ENCODE measurements at regions not wholly inside any gene's neighbourhood (a gene's known extent, or its start where the extent isn't known, plus 50 kb on each side); places are given as distances from the start of the nearest gene placed in this dataset.
A peak's percentile ranks its signal among the peaks of the same experiment; 100 is the strongest.

GRCh38 chr9:4375424-4376200, 75.7 kb upstream of the GLIS3 start (continued):
- TF ChIP-seq CDX4 (CRISPR knock-in tag; IDR thresholded peaks at IDR 0.05; ENCODE audit: borderline replicate concordance) = no peak

GRCh38 chr9:4371108-4371507, 71.2 kb upstream of the GLIS3 start:
- peak; percentile 38; the same call in 1 of the 2 replicates for ATAC-seq
- Mint-ChIP-seq H3K9me3 (peaks cover 4% of the 10 kb centered on the region), H3K4me3 (no peak overlapping the region), H3K36me3 (0 out of 2 replicates have a peak, but pooled peaks cover 3% of the 10 kb centered on the region), H3K4me1 (peaks cover 4% of the 10 kb centered on the region), H3K27me3 (ENCODE audit: low read depth) (no peaks in the 10 kb centered on the region), H3K27ac (no peak overlapping the region)
- TF ChIP-seq NFATC4 (CRISPR knock-in tag; IDR thresholded peaks at IDR 0.05) = no peak
- no peak for TF ChIP-seq ZNF317 (CRISPR knock-in tag; IDR thresholded peaks at IDR 0.05; ENCODE audit: borderline replicate concordance, low read depth)
- TF ChIP-seq IRF1 (CRISPR knock-in tag; IDR thresholded peaks at IDR 0.05) = no peak
- TF ChIP-seq HMGA2 (CRISPR knock-in tag; IDR thresholded peaks at IDR 0.05) = no peak
- TF ChIP-seq, protein P1, sequence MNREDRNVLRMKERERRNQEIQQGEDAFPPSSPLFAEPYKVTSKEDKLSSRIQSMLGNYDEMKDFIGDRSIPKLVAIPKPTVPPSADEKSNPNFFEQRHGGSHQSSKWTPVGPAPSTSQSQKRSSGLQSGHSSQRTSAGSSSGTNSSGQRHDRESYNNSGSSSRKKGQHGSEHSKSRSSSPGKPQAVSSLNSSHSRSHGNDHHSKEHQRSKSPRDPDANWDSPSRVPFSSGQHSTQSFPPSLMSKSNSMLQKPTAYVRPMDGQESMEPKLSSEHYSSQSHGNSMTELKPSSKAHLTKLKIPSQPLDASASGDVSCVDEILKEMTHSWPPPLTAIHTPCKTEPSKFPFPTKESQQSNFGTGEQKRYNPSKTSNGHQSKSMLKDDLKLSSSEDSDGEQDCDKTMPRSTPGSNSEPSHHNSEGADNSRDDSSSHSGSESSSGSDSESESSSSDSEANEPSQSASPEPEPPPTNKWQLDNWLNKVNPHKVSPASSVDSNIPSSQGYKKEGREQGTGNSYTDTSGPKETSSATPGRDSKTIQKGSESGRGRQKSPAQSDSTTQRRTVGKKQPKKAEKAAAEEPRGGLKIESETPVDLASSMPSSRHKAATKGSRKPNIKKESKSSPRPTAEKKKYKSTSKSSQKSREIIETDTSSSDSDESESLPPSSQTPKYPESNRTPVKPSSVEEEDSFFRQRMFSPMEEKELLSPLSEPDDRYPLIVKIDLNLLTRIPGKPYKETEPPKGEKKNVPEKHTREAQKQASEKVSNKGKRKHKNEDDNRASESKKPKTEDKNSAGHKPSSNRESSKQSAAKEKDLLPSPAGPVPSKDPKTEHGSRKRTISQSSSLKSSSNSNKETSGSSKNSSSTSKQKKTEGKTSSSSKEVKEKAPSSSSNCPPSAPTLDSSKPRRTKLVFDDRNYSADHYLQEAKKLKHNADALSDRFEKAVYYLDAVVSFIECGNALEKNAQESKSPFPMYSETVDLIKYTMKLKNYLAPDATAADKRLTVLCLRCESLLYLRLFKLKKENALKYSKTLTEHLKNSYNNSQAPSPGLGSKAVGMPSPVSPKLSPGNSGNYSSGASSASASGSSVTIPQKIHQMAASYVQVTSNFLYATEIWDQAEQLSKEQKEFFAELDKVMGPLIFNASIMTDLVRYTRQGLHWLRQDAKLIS (CRISPR knock-in tag; IDR thresholded peaks at IDR 0.05; ENCODE audit: borderline replicate concordance) = no peak
- no peak for TF ChIP-seq MYBL2 (CRISPR knock-in tag; IDR thresholded peaks at IDR 0.05)
- TF ChIP-seq TP53 (CRISPR knock-in tag; IDR thresholded peaks at IDR 0.05) = no peak
- TF ChIP-seq, protein P2, sequence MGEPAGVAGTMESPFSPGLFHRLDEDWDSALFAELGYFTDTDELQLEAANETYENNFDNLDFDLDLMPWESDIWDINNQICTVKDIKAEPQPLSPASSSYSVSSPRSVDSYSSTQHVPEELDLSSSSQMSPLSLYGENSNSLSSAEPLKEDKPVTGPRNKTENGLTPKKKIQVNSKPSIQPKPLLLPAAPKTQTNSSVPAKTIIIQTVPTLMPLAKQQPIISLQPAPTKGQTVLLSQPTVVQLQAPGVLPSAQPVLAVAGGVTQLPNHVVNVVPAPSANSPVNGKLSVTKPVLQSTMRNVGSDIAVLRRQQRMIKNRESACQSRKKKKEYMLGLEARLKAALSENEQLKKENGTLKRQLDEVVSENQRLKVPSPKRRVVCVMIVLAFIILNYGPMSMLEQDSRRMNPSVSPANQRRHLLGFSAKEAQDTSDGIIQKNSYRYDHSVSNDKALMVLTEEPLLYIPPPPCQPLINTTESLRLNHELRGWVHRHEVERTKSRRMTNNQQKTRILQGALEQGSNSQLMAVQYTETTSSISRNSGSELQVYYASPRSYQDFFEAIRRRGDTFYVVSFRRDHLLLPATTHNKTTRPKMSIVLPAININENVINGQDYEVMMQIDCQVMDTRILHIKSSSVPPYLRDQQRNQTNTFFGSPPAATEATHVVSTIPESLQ (CRISPR knock-in tag; IDR thresholded peaks at IDR 0.05) = no peak
- TF ChIP-seq, protein P3, sequence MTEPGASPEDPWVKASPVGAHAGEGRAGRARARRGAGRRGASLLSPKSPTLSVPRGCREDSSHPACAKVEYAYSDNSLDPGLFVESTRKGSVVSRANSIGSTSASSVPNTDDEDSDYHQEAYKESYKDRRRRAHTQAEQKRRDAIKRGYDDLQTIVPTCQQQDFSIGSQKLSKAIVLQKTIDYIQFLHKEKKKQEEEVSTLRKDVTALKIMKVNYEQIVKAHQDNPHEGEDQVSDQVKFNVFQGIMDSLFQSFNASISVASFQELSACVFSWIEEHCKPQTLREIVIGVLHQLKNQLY (CRISPR knock-in tag; IDR thresholded peaks at IDR 0.05) = no peak
- TF ChIP-seq NR1H2 (CRISPR knock-in tag; IDR thresholded peaks at IDR 0.05) = no peak
- no peak for TF ChIP-seq JUN (CRISPR knock-in tag; IDR thresholded peaks at IDR 0.05)
- TF ChIP-seq KAT7 (CRISPR knock-in tag; IDR thresholded peaks at IDR 0.05; ENCODE audit: borderline replicate concordance) = no peak
- no peak for TF ChIP-seq RORB (CRISPR knock-in tag; IDR thresholded peaks at IDR 0.05)
- TF ChIP-seq EMX1 (CRISPR knock-in tag; IDR thresholded peaks at IDR 0.05) = no peak
- ChIA-PET CTCF (no interaction called here), POLR2A (no interaction called here)
- no peak for DNase-seq (ENCODE audit: low spot score)

DNA sequence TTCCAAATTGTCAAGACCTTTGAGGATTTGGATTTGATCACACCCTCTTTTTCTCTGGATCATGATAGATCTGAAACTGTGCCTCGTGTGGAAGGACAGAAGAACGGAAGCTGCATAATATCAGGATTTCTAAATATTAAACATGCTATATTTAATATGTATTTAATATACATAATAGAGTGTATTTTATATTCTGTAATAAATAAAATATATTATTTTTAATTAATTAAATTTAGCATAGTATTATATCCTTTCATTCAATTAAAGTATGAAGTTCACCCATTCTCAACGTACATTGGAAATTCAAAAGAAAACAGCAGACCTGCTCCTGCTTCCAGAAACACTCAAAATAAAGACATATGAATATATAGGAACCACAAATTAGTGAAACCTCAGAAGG, 70.6 kb upstream of the GLIS3 start:
- peaks cover 4% of the 10 kb centered on the region for H3K9me3 Mint-ChIP-seq
- 0 out of 2 replicates have a peak, but pooled peaks cover 3% of the 10 kb centered on the region for H3K36me3 Mint-ChIP-seq
- ChIA-PET CTCF (no interaction called here), POLR2A (no interaction called here)
- no peak overlapping the region for H3K27ac Mint-ChIP-seq
- TF ChIP-seq HMGA2 (CRISPR knock-in tag; IDR thresholded peaks at IDR 0.05) (peak; percentile 97), ZNF317 (CRISPR knock-in tag; IDR thresholded peaks at IDR 0.05; ENCODE audit: borderline replicate concordance, low read depth) (no peak), SOX15 (CRISPR knock-in tag; IDR thresholded peaks at IDR 0.05) (no peak)
- TF ChIP-seq, protein P4, sequence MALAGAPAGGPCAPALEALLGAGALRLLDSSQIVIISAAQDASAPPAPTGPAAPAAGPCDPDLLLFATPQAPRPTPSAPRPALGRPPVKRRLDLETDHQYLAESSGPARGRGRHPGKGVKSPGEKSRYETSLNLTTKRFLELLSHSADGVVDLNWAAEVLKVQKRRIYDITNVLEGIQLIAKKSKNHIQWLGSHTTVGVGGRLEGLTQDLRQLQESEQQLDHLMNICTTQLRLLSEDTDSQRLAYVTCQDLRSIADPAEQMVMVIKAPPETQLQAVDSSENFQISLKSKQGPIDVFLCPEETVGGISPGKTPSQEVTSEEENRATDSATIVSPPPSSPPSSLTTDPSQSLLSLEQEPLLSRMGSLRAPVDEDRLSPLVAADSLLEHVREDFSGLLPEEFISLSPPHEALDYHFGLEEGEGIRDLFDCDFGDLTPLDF (CRISPR knock-in tag; IDR thresholded peaks at IDR 0.05) = no peak
- no peak overlapping the region for H3K4me3 Mint-ChIP-seq
- no peaks in the 10 kb centered on the region for H3K27me3 Mint-ChIP-seq (ENCODE audit: low read depth)
- no peaks in the 10 kb centered on the region; the same call in 1 of the 2 replicates for H3K4me1 Mint-ChIP-seq
- ATAC-seq (no peak), DNase-seq (ENCODE audit: low spot score) (no peak)
